COLO668 (cell line): ENCODE measurements at regions not wholly inside any gene's neighbourhood (a gene's known extent, or its start where the extent isn't known, plus 50 kb on each side); places are given as distances from the start of the nearest gene placed in this dataset.
"Not testable (repeated sequence)": the region's sequence is repeated elsewhere in the genome, so short reads cannot be mapped to it uniquely, and the experiment has no call there.

Experiments used
- DNase-seq: peaks from one replicate; lab custom pipeline; 2025; ENCODE audit not compliant: unreplicated experiment; lab: John Stamatoyannopoulos, UW

- DNase-seq, result no peak
Measured at GRCh38 chr21:31609081-31609480, 50.4 kb upstream of the SOD1 start.

DNA sequence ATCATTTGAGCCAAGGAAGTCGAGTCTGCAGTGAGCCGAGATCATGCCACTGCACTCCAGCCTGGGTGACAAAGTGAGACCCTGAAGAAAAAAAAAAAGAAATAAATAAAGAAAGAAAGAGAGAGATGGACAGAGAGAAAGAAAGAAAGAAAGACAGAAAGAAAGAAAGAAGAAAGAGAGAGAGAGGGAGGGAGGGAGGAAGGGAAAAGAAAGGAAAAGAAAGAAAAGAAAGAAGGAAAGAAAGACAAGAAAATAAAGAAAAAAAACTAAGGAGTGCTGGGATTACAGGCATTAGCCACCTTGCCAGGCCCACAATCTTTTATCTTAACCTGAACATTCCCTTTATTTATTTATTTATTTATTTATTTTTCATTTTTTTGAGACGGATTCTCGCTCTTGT, 51.7 kb upstream of the SOD1 start:
- no peak for DNase-seq

- no peak for DNase-seq
Measured at GRCh38 chr21:31606081-31606874, 53.2 kb upstream of the SOD1 start.

DNA sequence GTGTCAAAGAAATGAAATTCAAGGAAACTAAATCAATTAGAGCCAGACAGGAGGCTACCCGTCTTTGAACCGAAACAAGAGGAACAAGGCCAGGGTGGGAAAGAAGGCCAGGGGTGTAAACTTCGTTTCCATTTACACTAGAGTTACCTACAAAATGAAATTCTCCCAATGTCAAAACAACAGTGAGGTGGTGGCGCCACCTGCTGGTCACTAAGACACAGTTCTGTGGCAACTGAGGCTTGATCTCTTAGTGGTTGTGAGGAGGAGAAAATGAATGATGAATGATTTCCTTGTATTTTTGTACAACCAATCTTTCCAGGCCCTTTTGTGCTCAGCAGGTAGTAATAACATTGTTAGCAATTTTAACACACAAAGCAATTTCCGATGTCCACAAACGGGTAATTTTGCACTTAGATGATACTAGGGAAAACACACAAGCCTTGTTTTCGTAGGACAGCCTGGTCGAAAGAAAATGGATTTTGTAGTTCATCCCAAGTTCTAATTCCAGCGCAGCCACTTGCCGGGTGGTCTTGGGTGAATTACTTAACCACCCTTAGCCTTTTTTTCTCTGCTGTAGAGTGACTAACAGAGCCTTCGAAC, 54.8 kb upstream of the SOD1 start:
- peak; percentile 82 for DNase-seq

DNA sequence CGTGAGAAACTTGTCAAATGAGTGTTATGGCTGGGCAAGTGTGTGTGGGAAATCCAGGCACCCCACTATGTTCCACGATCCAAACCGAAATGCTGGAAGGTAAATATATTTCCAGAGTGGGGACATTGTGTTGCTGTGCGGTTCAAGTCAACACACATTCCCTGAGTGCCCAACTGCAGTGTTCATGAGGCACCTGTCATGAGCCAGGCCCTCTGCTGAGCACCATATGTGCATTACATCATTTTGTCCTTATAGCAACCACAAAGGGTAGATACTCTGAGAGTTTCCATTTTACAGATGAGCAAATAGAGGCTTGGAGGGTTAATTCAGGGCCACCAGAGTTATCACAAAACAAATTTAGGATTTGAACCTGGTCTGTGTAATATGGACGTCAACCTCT, 59.9 kb upstream of the SOD1 start:
- DNase-seq, result no peak

- DNase-seq, result no peak
Measured at GRCh38 chr21:31599013-31599412, 60.5 kb upstream of the SOD1 start.

GRCh38 chr21:31597683-31598082, 61.8 kb upstream of the SOD1 start:
- no peak for DNase-seq

- no peak for DNase-seq
Measured at GRCh38 chr21:31596055-31596454, 63.4 kb upstream of the SOD1 start.

DNA sequence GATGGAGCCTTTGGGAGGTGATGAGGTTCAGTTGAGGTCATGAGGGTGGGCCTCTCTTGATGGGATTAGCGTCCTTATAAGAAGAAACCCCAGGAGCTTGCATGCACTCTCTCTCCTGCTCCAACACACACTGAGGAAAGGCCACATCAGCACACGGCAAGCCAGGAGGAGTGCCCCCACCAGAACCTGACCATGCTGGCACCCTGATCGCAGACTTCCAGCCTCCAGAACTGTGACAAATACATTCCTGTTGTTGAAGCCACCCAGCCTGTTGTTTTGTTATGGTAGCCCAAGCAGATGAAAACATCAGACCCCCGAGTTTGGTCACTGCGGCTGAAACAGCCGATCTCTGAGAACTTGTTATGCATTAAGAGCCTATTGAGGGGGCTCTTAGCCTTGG, 64.8 kb upstream of the SOD1 start:
- DNase-seq, result no peak

DNA sequence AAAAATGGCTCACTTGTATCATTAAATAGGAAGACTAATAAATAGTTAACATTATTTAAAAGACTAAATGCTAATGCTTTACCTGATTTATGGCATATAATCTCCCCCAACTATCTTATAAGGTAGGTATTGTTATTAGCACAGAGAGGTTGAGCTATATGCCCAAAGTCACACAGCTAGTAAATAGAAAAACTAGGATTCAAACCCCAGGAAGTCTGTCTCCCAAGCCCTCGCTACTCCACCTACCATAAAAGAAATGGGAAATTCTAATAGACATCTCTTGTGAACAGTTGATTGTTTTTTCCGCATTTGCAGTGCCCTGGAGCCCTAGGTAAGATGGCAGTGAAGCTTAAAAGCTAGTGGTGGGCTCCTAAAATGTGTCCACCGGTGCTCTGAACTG, 65.2 kb upstream of the SOD1 start:
- no peak for DNase-seq

- no peak for DNase-seq
Measured at GRCh38 chr21:31592963-31593560, 66.4 kb upstream of the SOD1 start.

DNA sequence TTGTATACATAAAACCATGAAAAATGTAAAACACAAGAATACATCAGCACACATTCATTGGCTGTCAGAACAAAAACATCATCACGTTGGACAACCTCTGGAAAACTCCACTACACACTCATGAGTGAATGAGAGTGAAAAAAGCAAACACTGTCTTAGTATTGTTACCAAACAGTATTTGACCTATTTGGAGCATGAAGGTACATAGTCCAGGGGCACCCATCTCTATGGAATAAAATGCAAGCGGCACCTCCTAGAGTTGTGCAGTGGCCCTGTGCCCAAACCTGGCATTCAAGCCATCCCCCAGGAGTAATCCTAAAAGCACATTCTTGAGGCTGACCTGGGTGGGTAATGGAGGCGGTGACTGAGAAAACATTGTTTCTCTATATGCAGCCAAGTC, 67.0 kb upstream of the SOD1 start:
- no peak for DNase-seq

GRCh38 chr21:31589820-31590219, 69.7 kb upstream of the SOD1 start:
- no peak for DNase-seq

- no peak for DNase-seq
Measured at GRCh38 chr21:31586118-31586517, 73.4 kb upstream of the SOD1 start.

GRCh38 chr21:31583937-31584336, 75.6 kb upstream of the SOD1 start:
- not testable (repeated sequence) for DNase-seq

GRCh38 chr21:31583498-31583897, 76.0 kb upstream of the SOD1 start:
- no peak for DNase-seq

- DNase-seq, result peak; percentile 80
Measured at GRCh38 chr21:31580866-31581276, 78.6 kb upstream of the SOD1 start.

DNA sequence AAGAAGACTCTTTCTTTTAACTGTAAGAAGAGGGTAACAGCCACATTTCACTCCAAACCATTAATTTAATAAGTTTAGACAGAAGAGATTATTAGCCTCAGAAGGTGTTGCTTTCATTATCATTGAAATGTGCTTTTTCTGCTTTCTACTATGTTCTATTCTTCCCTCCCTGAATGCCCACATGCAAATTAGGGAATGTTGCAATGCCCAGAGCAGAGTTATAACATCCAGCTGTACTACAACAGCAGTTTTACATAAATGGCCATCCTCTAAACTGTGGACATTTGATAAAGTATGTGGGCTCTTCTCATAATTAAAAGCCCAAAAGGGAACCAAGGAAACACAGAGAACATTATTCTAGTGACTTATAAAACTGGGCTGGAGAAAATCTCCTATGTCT, 82.2 kb upstream of the SOD1 start:
- no peak for DNase-seq

DNA sequence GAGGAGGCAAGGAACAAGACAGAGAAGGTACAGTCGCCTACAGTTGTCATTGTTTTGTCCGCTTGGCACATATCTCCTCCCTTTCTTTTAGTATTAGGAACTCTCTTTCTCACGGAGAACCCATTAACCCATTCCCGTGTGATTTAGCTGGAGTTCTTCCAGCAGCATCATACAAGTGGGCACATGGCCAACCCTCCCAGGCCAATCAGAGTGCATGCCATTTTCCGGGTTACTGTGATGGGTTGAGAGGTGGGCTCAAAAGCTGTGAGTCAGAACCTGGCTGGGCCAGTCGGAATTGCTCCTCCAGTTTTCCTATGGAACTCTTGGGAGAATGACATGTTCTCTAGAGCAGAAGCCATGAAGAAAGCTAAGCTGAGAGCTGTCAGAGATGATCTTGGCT, 83.1 kb upstream of the SOD1 start:
- DNase-seq, result no peak

GRCh38 chr21:31573217-31573616, 86.3 kb upstream of the SOD1 start:
- no peak for DNase-seq

GRCh38 chr21:31571879-31572278, 87.6 kb upstream of the SOD1 start:
- no peak for DNase-seq

DNA sequence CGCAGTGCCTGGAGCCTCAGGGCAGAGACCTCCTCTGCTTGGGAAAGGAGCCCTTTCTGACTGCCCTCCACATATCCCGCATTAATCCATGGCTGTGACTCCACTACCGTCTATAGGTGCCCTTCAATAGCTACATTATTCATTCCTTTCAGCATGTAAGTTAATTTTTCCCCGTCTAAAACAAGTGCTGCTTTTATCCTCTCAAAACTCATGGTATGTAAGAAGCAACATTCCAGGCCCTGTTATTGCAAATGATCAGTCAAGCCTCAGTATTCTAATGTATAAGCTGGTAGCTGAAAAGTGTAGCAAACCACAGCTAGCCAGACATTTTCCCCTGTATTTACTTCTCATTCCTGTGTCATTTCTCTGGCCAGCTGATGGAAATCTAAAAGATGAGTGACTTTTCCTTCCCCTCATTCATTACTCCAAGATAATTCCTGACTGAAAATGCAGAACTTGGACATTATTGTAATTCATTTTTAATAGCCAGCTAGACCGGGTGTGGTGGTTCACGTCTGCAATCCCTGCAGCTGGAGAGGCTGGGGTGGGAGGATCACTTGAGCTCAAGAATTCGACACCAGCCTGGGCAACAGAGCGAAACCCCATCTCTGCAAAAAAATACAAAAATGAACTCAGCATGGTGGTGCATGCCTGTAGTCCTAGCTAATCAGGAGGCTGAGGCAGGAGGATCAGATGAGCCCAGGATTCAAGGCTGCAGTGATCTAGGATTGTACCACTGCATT, 88.5 kb upstream of the SOD1 start:
- no peak for DNase-seq
